HepG2 (cell line): ENCODE measurements at regions not wholly inside any gene's neighbourhood (a gene's known extent, or its start where the extent isn't known, plus 50 kb on each side); places are given as distances from the start of the nearest gene placed in this dataset.

Experiments used
- ATAC-seq: fragments of 200-7000 bp; cut with Tn5 transposase; 3 replicates; pipeline ENCODE4 v1.9.1; 2020; ENCODE audit warnings: mild to moderate bottlenecking, moderate library complexity
- BruUV-seq: library from RNA; stranded (reverse); fragments of 400-500 nt; replicated peaks from 2 replicates; lab custom pipeline; 2021; lab: Mats Ljungman, UMichigan
- CTCF ChIA-PET: fragments of 300-600 bp; formaldehyde crosslinking; extraction: SDS; loops from one replicate; lab custom pipeline; 2021; ENCODE audit warnings: low total read pairs, inconsistent platforms, low intra/inter-chr PET ratio; lab: Yijun Ruan, JAX
- POLR2A ChIA-PET: fragments of 350-600 bp; sonication (Branson Sonifier 250); formaldehyde crosslinking; loops from one replicate; lab custom pipeline; 2020; ENCODE audit warnings: antibody characterized with exemption, inconsistent platforms; lab: Yijun Ruan, JAX
- DNase-seq: peaks from one replicate; pipeline ENCODE4 v3.0.0-alpha.2; 2015; ENCODE audit warnings: low spot score
- FAIRE-seq: peaks from 3 replicates; lab custom pipeline; 2011; peaks lifted over from hg19 to GRCh38; lab: Jason Lieb, UNC
- H2AFZ ChIP-seq: one replicate; pipeline ENCODE4 v1.6.1; 2011; ENCODE audit warnings: low read length, inconsistent platforms
- H3K27ac ChIP-seq: fragments of 300-600 bp; 3 replicates; pipeline ENCODE4 v1.8.0; 2011; ENCODE audit warnings: mixed run types, mild to moderate bottlenecking, mixed read lengths, low read length, inconsistent platforms; ENCODE audit not compliant: insufficient read depth; ENCODE audit errors: extremely low read length
- H3K27me3 ChIP-seq, 2 experiments: fragments of 200-600 bp in 1 of 2; 2 replicates in 1 of 2; 3 replicates in 1 of 2; pipeline versions ENCODE4 v1.6.0 to v1.8.0; 2011; ENCODE audit warnings: low read length in 2 of 2, mild to moderate bottlenecking in 2 of 2, moderate library complexity in 2 of 2, inconsistent platforms in 1 of 2; ENCODE audit not compliant: insufficient read depth in 2 of 2, control insufficient read depth in 1 of 2
- H3K36me3 ChIP-seq, 2 experiments: fragments of 200-600 bp in 1 of 2; replicated peaks in 1 of 2; 2 replicates in 1 of 2; 3 replicates in 1 of 2; pipeline versions ENCODE4 v1.5.1 to v1.8.0; 2011; ENCODE audit warnings: low read length in 2 of 2, inconsistent platforms in 1 of 2; ENCODE audit not compliant: insufficient read depth in 2 of 2, control insufficient read depth in 1 of 2
- H3K4me1 ChIP-seq: 2 replicates; pipeline ENCODE4 v1.5.1; 2012; ENCODE audit warnings: low read length, inconsistent platforms; ENCODE audit not compliant: insufficient read depth
- H3K4me2 ChIP-seq: 2 replicates; pipeline ENCODE4 v1.6.0; 2011; ENCODE audit warnings: low read depth, low read length, inconsistent platforms
- H3K4me3 ChIP-seq, 3 experiments: fragments of 200-600 bp in 1 of 3; sonication (generic), shearing (Covaris generic) in 1 of 3; replicated peaks in 1 of 3; 2 replicates each; pipeline ENCODE4 v1.5.1; 2011 to 2016; ENCODE audit warnings: low read length in 3 of 3, inconsistent platforms in 2 of 3, low read depth in 2 of 3, mild to moderate bottlenecking in 2 of 3, control low read depth in 1 of 3, mixed read lengths in 1 of 3; ENCODE audit not compliant: insufficient read depth in 1 of 3
- H3K79me2 ChIP-seq: one replicate; pipeline ENCODE4 v1.6.1; 2011; ENCODE audit warnings: low read length, inconsistent platforms; ENCODE audit not compliant: insufficient read depth
- H3K9ac ChIP-seq: 2 replicates; pipeline ENCODE4 v1.6.0; 2011; ENCODE audit warnings: mild to moderate bottlenecking, low read depth, low read length, inconsistent platforms; ENCODE audit not compliant: insufficient read depth
- H3K9me3 ChIP-seq: 2 replicates; pipeline ENCODE4 v1.5.1; 2012; ENCODE audit warnings: mild to moderate bottlenecking, low read length
- H4K20me1 ChIP-seq: 2 replicates; pipeline ENCODE4 v1.6.0; 2011; ENCODE audit warnings: inconsistent platforms, mild to moderate bottlenecking, low read length, moderate library complexity; ENCODE audit not compliant: insufficient read depth
- E2F1 ChIP-seq: sonication (generic); formaldehyde crosslinking; IDR thresholded peaks from 2 replicates; pipeline ENCODE4 v1.5.0; 2020; ENCODE audit warnings: missing genetic modification reagents
- HIC2 ChIP-seq: sonication (generic); formaldehyde crosslinking; IDR thresholded peaks from 2 replicates; pipeline ENCODE4 v1.9.0; 2022; ENCODE audit warnings: low read depth, missing genetic modification reagents
- PHF8 ChIP-seq: sonication (generic); formaldehyde crosslinking; IDR thresholded peaks from 2 replicates; pipeline ENCODE4 v1.5.0; 2020; ENCODE audit warnings: missing genetic modification reagents
- SNAI1 ChIP-seq: sonication (generic); formaldehyde crosslinking; IDR thresholded peaks from 2 replicates; pipeline ENCODE4 v1.5.0; 2020; ENCODE audit warnings: mild to moderate bottlenecking, missing genetic modification reagents, borderline replicate concordance
- SNAPC5 ChIP-seq: sonication (generic); formaldehyde crosslinking; IDR thresholded peaks from 2 replicates; pipeline ENCODE4 v1.8.1; 2023; ENCODE audit warnings: mild to moderate bottlenecking, missing genetic modification reagents, borderline replicate concordance
- ZC3H4 ChIP-seq: sonication (generic); formaldehyde crosslinking; IDR thresholded peaks from 2 replicates; pipeline ENCODE4 v1.4.0; 2020; ENCODE audit warnings: missing genetic modification reagents, borderline replicate concordance
- ZFP36L2 ChIP-seq: sonication (generic); formaldehyde crosslinking; IDR thresholded peaks from 2 replicates; pipeline ENCODE4 v1.4.0; 2020; ENCODE audit warnings: missing genetic modification reagents
- ZNF263 ChIP-seq: sonication (generic); formaldehyde crosslinking; IDR thresholded peaks from 2 replicates; pipeline ENCODE4 v1.4.0; 2020; ENCODE audit warnings: missing genetic modification reagents
- ZNF362 ChIP-seq: sonication (generic); formaldehyde crosslinking; IDR thresholded peaks from 2 replicates; pipeline ENCODE4 v1.4.0; 2020; ENCODE audit warnings: missing genetic modification reagents, mild to moderate bottlenecking, borderline replicate concordance
- ZNF687 ChIP-seq: sonication (generic); formaldehyde crosslinking; IDR thresholded peaks from 2 replicates; pipeline ENCODE4 v1.5.1; 2020; ENCODE audit warnings: mild to moderate bottlenecking, missing genetic modification reagents, moderate library complexity
- ZNF770 ChIP-seq: sonication (generic); formaldehyde crosslinking; IDR thresholded peaks from 2 replicates; pipeline ENCODE4 v1.5.0; 2020; ENCODE audit warnings: mild to moderate bottlenecking, missing genetic modification reagents
- ZNF883 ChIP-seq: sonication (generic); formaldehyde crosslinking; IDR thresholded peaks from 2 replicates; pipeline ENCODE4 v1.5.1; 2020; ENCODE audit warnings: mild to moderate bottlenecking, missing genetic modification reagents; ENCODE audit errors: not compliant biosample characterization
- WGBS: methylation state at CpG from one replicate; pipeline ENCODE4 v1.1.6; 2017; ENCODE audit warnings: low lambda C conversion rate; 5-methylcytosine and 5-hydroxymethylcytosine counted together
- in situ Hi-C: cut with HindIII; loops from 2 replicates; pipeline ENCODE4 v1.10.0; 2017; ENCODE audit warnings: low pct_unique_long_range_greater_than_20kb; ENCODE audit not compliant: extremely low pct_ligation_motif_present
- intact Hi-C: fragments of 100-400 bp; cut with micrococcal nuclease; formaldehyde crosslinking; loops from one replicate; pipeline ENCODE4 v1.10.0; 2022; ENCODE audit not compliant: unreplicated experiment

- Histone ChIP-seq H3K4me3 (no peak overlapping the region), H2AFZ (no peak overlapping the region), H4K20me1 (no peaks in the 10 kb centered on the region), H3K9ac (no peak overlapping the region), H3K27ac (no peak overlapping the region), H3K36me3 (no peaks in the 10 kb centered on the region), H3K4me2 (no peak overlapping the region), H3K4me1 (no peaks in the 10 kb centered on the region), H3K9me3 (no peaks in the 10 kb centered on the region), H3K27me3 (no peaks in the 10 kb centered on the region), H3K79me2 (no peaks in the 10 kb centered on the region)
- DNase-seq (no peak), FAIRE-seq (no peak), ATAC-seq (no peak)
- intact Hi-C loops = no loop called here
- WGBS = 3% methylated on average over 1 of the region's 1 CpG
- POLR2A ChIA-PET = no interaction called here
- CTCF ChIA-PET = no interaction called here
- in situ Hi-C loops = no loop called here
- BruUV-seq = no TSS peak
- TF ChIP-seq SNAPC5 (CRISPR knock-in tag) (no peak), HIC2 (CRISPR knock-in tag) (no peak), ZNF687 (CRISPR knock-in tag) (no peak), ZNF263 (CRISPR knock-in tag) (no peak), ZNF362 (CRISPR knock-in tag) (no peak), ZC3H4 (CRISPR knock-in tag) (no peak), ZNF883 (CRISPR knock-in tag) (no peak), E2F1 (CRISPR knock-in tag) (no peak), SNAI1 (no peak), ZFP36L2 (CRISPR knock-in tag) (no peak), PHF8 (no peak), ZNF770 (no peak)
Measured at GRCh38 chr4:100294356-100294755, 104.1 kb upstream of the DDIT4L start.
